ENCODE measurements at regions not wholly inside any gene's neighbourhood (a gene's known extent, or its start where the extent isn't known, plus 50 kb on each side); places are given as distances from the start of the nearest gene placed in this dataset.

- Histone ChIP-seq H3K9ac (ENCODE audit: low read length in 5 of 5) (no peak overlapping the region), H3K4me3 (ENCODE audit: low read depth in 1 of 5, low read length in 5 of 5) (no peak overlapping the region), H3K9me3 (ENCODE audit: control insufficient read depth in 5 of 5, low read length in 5 of 5) (peaks cover 0 to 7% (median 0%) of the 10 kb centered on the region in 5 donors), H3K27ac (ENCODE audit: low read depth, low read length) (no peak overlapping the region), H3K27me3 (ENCODE audit: control insufficient read depth in 5 of 5, insufficient read depth in 4 of 5, low read length in 5 of 5) (no peaks in the 10 kb centered on the region), H3K4me1 (ENCODE audit: control insufficient read depth in 5 of 5, insufficient read depth in 5 of 5, low read length in 5 of 5) (no peaks in the 10 kb centered on the region), H3K36me3 (ENCODE audit: control insufficient read depth in 5 of 5, insufficient read depth in 5 of 5, low read length in 5 of 5) (no peaks in the 10 kb centered on the region)
Observed at GRCh38 chr13:63684822-63685221, 2269.2 kb upstream of the PCDH20 start.

DNA sequence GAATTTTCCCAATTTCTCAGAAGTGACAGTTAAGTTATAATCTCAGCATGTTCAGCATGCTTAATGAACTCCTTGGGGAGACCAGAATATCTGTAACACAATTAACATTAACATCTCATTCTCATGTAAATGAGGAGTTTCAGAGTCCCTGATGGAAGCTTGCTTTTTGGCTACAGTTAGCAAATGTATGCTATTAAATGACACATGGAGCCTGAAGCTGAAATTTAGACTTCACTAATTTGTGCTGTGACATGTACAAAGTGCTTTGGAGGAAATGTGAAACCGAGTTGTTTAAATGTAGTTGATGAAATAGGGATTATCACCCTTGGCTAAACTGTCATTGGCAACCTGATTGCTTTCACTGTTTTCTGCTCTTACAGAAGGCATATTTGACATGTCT, 2265.1 kb upstream of the PCDH20 start:
- Histone ChIP-seq H3K9me3 (ENCODE audit: control insufficient read depth in 5 of 5, low read length in 5 of 5) (peaks cover 0 to 4% (median 0%) of the 10 kb centered on the region in 5 donors), H3K4me3 (ENCODE audit: low read depth in 1 of 5, low read length in 5 of 5) (no peak overlapping the region), H3K9ac (ENCODE audit: low read length in 5 of 5) (no peak overlapping the region)

GRCh38 chr13:63671296-63671695, 2255.6 kb upstream of the PCDH20 start:
- Histone ChIP-seq H3K4me1 (ENCODE audit: control insufficient read depth in 5 of 5, insufficient read depth in 5 of 5, low read length in 5 of 5) (no peaks in the 10 kb centered on the region), H3K4me3 (ENCODE audit: low read depth in 1 of 5, low read length in 5 of 5) (no peak overlapping the region), H3K9ac (ENCODE audit: low read length in 5 of 5) (no peak overlapping the region), H3K36me3 (ENCODE audit: control insufficient read depth in 5 of 5, insufficient read depth in 5 of 5, low read length in 5 of 5) (no peaks in the 10 kb centered on the region), H3K27me3 (ENCODE audit: control insufficient read depth in 5 of 5, insufficient read depth in 4 of 5, low read length in 5 of 5) (no peaks in the 10 kb centered on the region), H3K27ac (ENCODE audit: low read depth, low read length) (no peak overlapping the region), H3K9me3 (ENCODE audit: control insufficient read depth in 5 of 5, low read length in 5 of 5) (no peaks in the 10 kb centered on the region)

More for the DNA sequence above, 2265.1 kb upstream of the PCDH20 start:
- no peaks in the 10 kb centered on the region for H3K36me3 ChIP-seq (ENCODE audit: control insufficient read depth in 5 of 5, insufficient read depth in 5 of 5, low read length in 5 of 5)
- H3K4me1 ChIP-seq (ENCODE audit: control insufficient read depth in 5 of 5, insufficient read depth in 5 of 5, low read length in 5 of 5): no peaks in the 10 kb centered on the region
- no peak overlapping the region for H3K27ac ChIP-seq (ENCODE audit: low read depth, low read length)
- H3K27me3 ChIP-seq (ENCODE audit: control insufficient read depth in 5 of 5, insufficient read depth in 4 of 5, low read length in 5 of 5): no peaks in the 10 kb centered on the region

DNA sequence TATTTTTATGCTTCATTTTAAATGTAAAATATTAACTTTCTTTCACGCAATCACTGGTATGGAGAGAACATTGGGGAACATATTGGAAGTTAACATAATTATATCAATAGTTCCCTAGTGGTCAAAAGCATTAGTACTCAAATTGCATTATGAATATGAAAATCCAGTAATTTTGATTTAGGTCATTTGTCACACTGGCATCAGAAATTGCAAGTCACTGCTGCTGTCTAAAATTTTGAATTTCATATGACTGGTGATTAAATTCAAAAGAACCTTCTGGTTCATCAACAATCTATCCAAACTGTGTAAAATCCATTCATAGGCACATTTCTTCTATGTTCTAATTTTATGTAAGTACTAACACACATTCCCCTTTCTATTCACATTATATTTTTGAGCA, 2235.7 kb upstream of the PCDH20 start:
- Histone ChIP-seq H3K36me3 (ENCODE audit: control insufficient read depth in 5 of 5, insufficient read depth in 5 of 5, low read length in 5 of 5) (no peaks in the 10 kb centered on the region), H3K9ac (ENCODE audit: low read length in 5 of 5) (no peak overlapping the region), H3K9me3 (ENCODE audit: control insufficient read depth in 5 of 5, low read length in 5 of 5) (no peaks in the 10 kb centered on the region), H3K27ac (ENCODE audit: low read depth, low read length) (no peak overlapping the region), H3K4me1 (ENCODE audit: control insufficient read depth in 5 of 5, insufficient read depth in 5 of 5, low read length in 5 of 5) (no peaks in the 10 kb centered on the region), H3K4me3 (ENCODE audit: low read depth in 1 of 5, low read length in 5 of 5) (no peak overlapping the region), H3K27me3 (ENCODE audit: control insufficient read depth in 5 of 5, insufficient read depth in 4 of 5, low read length in 5 of 5) (no peaks in the 10 kb centered on the region)

- H3K4me3 ChIP-seq (ENCODE audit: low read depth in 1 of 5, low read length in 5 of 5): no peak overlapping the region
- no peaks in the 10 kb centered on the region for H3K36me3 ChIP-seq (ENCODE audit: control insufficient read depth in 5 of 5, insufficient read depth in 5 of 5, low read length in 5 of 5)
- no peaks in the 10 kb centered on the region for H3K27me3 ChIP-seq (ENCODE audit: control insufficient read depth in 5 of 5, insufficient read depth in 4 of 5, low read length in 5 of 5)
- H3K4me1 ChIP-seq (ENCODE audit: control insufficient read depth in 5 of 5, insufficient read depth in 5 of 5, low read length in 5 of 5): no peaks in the 10 kb centered on the region
- H3K27ac ChIP-seq (ENCODE audit: low read depth, low read length): no peak overlapping the region
- no peaks in the 10 kb centered on the region for H3K9me3 ChIP-seq (ENCODE audit: control insufficient read depth in 5 of 5, low read length in 5 of 5)
- H3K9ac ChIP-seq (ENCODE audit: low read length in 5 of 5): no peak overlapping the region
Observed at GRCh38 chr13:63643543-63643942, 2227.9 kb upstream of the PCDH20 start.

DNA sequence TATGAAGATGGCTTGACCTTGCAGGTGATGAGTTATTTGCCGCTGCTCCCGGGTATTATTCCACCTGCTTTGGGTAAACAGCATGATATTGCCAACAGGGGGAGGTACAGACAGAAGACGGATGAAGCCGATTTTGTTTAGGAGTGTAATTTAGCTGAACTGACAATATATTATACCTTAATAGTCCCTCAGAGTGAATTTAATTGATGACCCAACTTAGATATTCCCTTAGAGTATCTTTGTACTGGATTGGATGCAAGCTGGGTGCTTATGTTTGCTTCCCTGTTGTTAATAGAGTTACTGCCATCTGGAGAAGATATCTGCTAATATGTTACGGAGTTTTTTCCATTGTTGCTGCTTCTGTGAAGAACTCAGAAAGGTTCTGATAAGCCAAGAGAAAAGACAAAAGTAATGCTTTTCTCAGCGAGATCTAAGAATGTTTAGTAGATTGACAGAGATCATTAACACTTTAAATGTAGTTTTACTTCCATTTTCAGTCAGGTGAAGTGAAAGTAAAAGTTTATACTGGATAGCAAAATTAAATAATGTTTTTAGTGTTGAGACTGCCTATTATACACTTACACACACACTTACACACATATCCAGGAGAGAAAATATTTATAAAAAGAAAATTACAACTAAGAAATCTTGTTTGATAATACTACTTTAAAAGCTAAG, 2220.8 kb upstream of the PCDH20 start:
- Histone ChIP-seq H3K4me1 (ENCODE audit: control insufficient read depth in 5 of 5, insufficient read depth in 5 of 5, low read length in 5 of 5) (no peaks in the 10 kb centered on the region), H3K9ac (ENCODE audit: low read length in 5 of 5) (peak overlapping the region in 1 of 5 donors; percentile 17), H3K36me3 (ENCODE audit: control insufficient read depth in 5 of 5, insufficient read depth in 5 of 5, low read length in 5 of 5) (no peaks in the 10 kb centered on the region), H3K4me3 (ENCODE audit: low read depth in 1 of 5, low read length in 5 of 5) (peak overlapping the region in 3 of 5 donors; percentile 18 to 40 (median 35)), H3K27me3 (ENCODE audit: control insufficient read depth in 5 of 5, insufficient read depth in 4 of 5, low read length in 5 of 5) (no peaks in the 10 kb centered on the region), H3K9me3 (ENCODE audit: control insufficient read depth in 5 of 5, low read length in 5 of 5) (no peaks in the 10 kb centered on the region), H3K27ac (ENCODE audit: low read depth, low read length) (no peak overlapping the region)

DNA sequence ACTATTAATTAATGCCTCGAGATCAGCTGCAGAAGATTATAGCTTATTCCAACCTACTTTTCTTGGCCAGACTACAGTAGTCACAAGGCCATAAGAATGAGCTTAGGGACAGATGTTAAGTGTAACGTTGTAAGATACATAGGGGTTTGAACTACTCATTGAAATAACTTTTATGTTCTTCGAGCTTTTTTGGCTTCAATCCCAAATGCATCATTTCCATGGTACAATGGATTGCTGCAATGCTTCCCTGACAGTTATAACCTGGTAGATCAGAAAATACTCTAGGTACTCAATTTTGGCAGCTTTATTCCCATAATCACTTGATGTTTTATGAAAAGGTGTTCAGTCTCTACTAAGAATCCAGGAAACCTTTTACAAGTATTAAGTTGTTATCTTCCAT, 2216.7 kb upstream of the PCDH20 start:
- no peaks in the 10 kb centered on the region for H3K27me3 ChIP-seq (ENCODE audit: control insufficient read depth in 5 of 5, insufficient read depth in 4 of 5, low read length in 5 of 5)
- H3K9ac ChIP-seq (ENCODE audit: low read length in 5 of 5): no peak overlapping the region
- no peaks in the 10 kb centered on the region for H3K9me3 ChIP-seq (ENCODE audit: control insufficient read depth in 5 of 5, low read length in 5 of 5)
- H3K4me1 ChIP-seq (ENCODE audit: control insufficient read depth in 5 of 5, insufficient read depth in 5 of 5, low read length in 5 of 5): no peaks in the 10 kb centered on the region
- no peak overlapping the region for H3K4me3 ChIP-seq (ENCODE audit: low read depth in 1 of 5, low read length in 5 of 5)
- H3K27ac ChIP-seq (ENCODE audit: low read depth, low read length): no peak overlapping the region
- H3K36me3 ChIP-seq (ENCODE audit: control insufficient read depth in 5 of 5, insufficient read depth in 5 of 5, low read length in 5 of 5): no peaks in the 10 kb centered on the region

GRCh38 chr13:63631006-63631405, 2215.4 kb upstream of the PCDH20 start:
- H3K36me3 ChIP-seq (ENCODE audit: control insufficient read depth in 5 of 5, insufficient read depth in 5 of 5, low read length in 5 of 5): no peaks in the 10 kb centered on the region
- no peak overlapping the region for H3K4me3 ChIP-seq (ENCODE audit: low read depth in 1 of 5, low read length in 5 of 5)
- H3K27me3 ChIP-seq (ENCODE audit: control insufficient read depth in 5 of 5, insufficient read depth in 4 of 5, low read length in 5 of 5): no peaks in the 10 kb centered on the region
- H3K9ac ChIP-seq (ENCODE audit: low read length in 5 of 5): no peak overlapping the region
- H3K27ac ChIP-seq (ENCODE audit: low read depth, low read length): no peak overlapping the region
- no peaks in the 10 kb centered on the region for H3K4me1 ChIP-seq (ENCODE audit: control insufficient read depth in 5 of 5, insufficient read depth in 5 of 5, low read length in 5 of 5)
- H3K9me3 ChIP-seq (ENCODE audit: control insufficient read depth in 5 of 5, low read length in 5 of 5): no peaks in the 10 kb centered on the region

GRCh38 chr13:63629591-63629990, 2213.9 kb upstream of the PCDH20 start:
- H3K27me3 ChIP-seq (ENCODE audit: control insufficient read depth in 5 of 5, insufficient read depth in 4 of 5, low read length in 5 of 5): no peaks in the 10 kb centered on the region
- no peaks in the 10 kb centered on the region for H3K9me3 ChIP-seq (ENCODE audit: control insufficient read depth in 5 of 5, low read length in 5 of 5)
- no peak overlapping the region for H3K9ac ChIP-seq (ENCODE audit: low read length in 5 of 5)
- H3K4me3 ChIP-seq (ENCODE audit: low read depth in 1 of 5, low read length in 5 of 5): no peak overlapping the region
- no peaks in the 10 kb centered on the region for H3K36me3 ChIP-seq (ENCODE audit: control insufficient read depth in 5 of 5, insufficient read depth in 5 of 5, low read length in 5 of 5)
- H3K4me1 ChIP-seq (ENCODE audit: control insufficient read depth in 5 of 5, insufficient read depth in 5 of 5, low read length in 5 of 5): no peaks in the 10 kb centered on the region
- no peak overlapping the region for H3K27ac ChIP-seq (ENCODE audit: low read depth, low read length)

GRCh38 chr13:63628310-63628709, 2212.7 kb upstream of the PCDH20 start:
- no peak overlapping the region for H3K4me3 ChIP-seq (ENCODE audit: low read depth in 1 of 5, low read length in 5 of 5)
- no peaks in the 10 kb centered on the region for H3K27me3 ChIP-seq (ENCODE audit: control insufficient read depth in 5 of 5, insufficient read depth in 4 of 5, low read length in 5 of 5)
- no peaks in the 10 kb centered on the region for H3K36me3 ChIP-seq (ENCODE audit: control insufficient read depth in 5 of 5, insufficient read depth in 5 of 5, low read length in 5 of 5)
- no peaks in the 10 kb centered on the region for H3K4me1 ChIP-seq (ENCODE audit: control insufficient read depth in 5 of 5, insufficient read depth in 5 of 5, low read length in 5 of 5)
- H3K9me3 ChIP-seq (ENCODE audit: control insufficient read depth in 5 of 5, low read length in 5 of 5): no peaks in the 10 kb centered on the region
- no peak overlapping the region for H3K27ac ChIP-seq (ENCODE audit: low read depth, low read length)
- H3K9ac ChIP-seq (ENCODE audit: low read length in 5 of 5): no peak overlapping the region
